Neuronal stem cell (in vitro differentiated cells): ENCODE measurements at regions not wholly inside any gene's neighbourhood (a gene's known extent, or its start where the extent isn't known, plus 50 kb on each side); places are given as distances from the start of the nearest gene placed in this dataset.

Experiments
- DNase-seq: peaks from one replicate; pipeline ENCODE4 v3.0.0-alpha.2; 2013; ENCODE audit warnings: low spot score
- H2AFZ ChIP-seq: one replicate; pipeline ENCODE4 v1.6.1; 2013; ENCODE audit warnings: mild to moderate bottlenecking, low read length, inconsistent platforms
- H2AK5ac ChIP-seq: 2 replicates; pipeline ENCODE4 v1.6.1; 2013; ENCODE audit warnings: low read depth, mild to moderate bottlenecking, inconsistent platforms, low read length, moderate library complexity, mixed read lengths
- H2BK120ac ChIP-seq: 2 replicates; pipeline ENCODE4 v1.6.1; 2013; ENCODE audit warnings: low read depth, mild to moderate bottlenecking, inconsistent platforms, low read length, moderate library complexity, mixed read lengths
- H2BK12ac ChIP-seq: one replicate; pipeline ENCODE4 v1.6.1; 2013; ENCODE audit warnings: low read length, inconsistent platforms
- H2BK15ac ChIP-seq: 2 replicates; pipeline ENCODE4 v1.6.1; 2013; ENCODE audit warnings: mild to moderate bottlenecking, low read length, inconsistent platforms, mixed read lengths
- H2BK5ac ChIP-seq: one replicate; pipeline ENCODE4 v1.6.1; 2013; ENCODE audit warnings: inconsistent platforms, mild to moderate bottlenecking, low read length, moderate library complexity
- H3K14ac ChIP-seq: one replicate; pipeline ENCODE4 v1.6.1; 2013; ENCODE audit warnings: low read length, inconsistent platforms
- H3K18ac ChIP-seq: 2 replicates; pipeline ENCODE4 v1.6.1; 2013; ENCODE audit warnings: low read length, inconsistent platforms
- H3K23ac ChIP-seq: 2 replicates; pipeline ENCODE4 v1.6.1; 2013; ENCODE audit warnings: low read depth, mild to moderate bottlenecking, mixed read lengths, low read length, inconsistent platforms; ENCODE audit not compliant: poor library complexity
- H3K27ac ChIP-seq: replicated peaks from 3 replicates; pipeline ENCODE4 v1.5.1; 2013; ENCODE audit warnings: low read length, inconsistent platforms
- H3K27me3 ChIP-seq, 3 experiments: 2 replicates each; pipeline ENCODE4 v1.6.1; 2013; ENCODE audit warnings: low read length in 3 of 3, mild to moderate bottlenecking in 2 of 3, inconsistent platforms in 1 of 3, low read depth in 1 of 3, mixed read lengths in 1 of 3, moderate library complexity in 1 of 3; ENCODE audit not compliant: control insufficient read depth in 3 of 3, insufficient read depth in 3 of 3
- H3K36me3 ChIP-seq, 2 donors: replicated peaks in 1 of 2; 2 replicates each; pipeline ENCODE4 v1.6.1; 2013; ENCODE audit warnings: low read length in 2 of 2; ENCODE audit not compliant: control insufficient read depth in 2 of 2, insufficient read depth in 2 of 2
- H3K4ac ChIP-seq: 2 replicates; pipeline ENCODE4 v1.6.1; 2013; ENCODE audit warnings: inconsistent platforms, mild to moderate bottlenecking, low read length, moderate library complexity
- H3K4me1 ChIP-seq, 2 donors: 1 replicate in 1 of 2; 2 replicates in 1 of 2; pipeline ENCODE4 v1.6.1; 2013; ENCODE audit warnings: low read length in 2 of 2, low read depth in 1 of 2; ENCODE audit not compliant: control insufficient read depth in 2 of 2, insufficient read depth in 1 of 2
- H3K4me2 ChIP-seq: one replicate; pipeline ENCODE4 v1.6.1; 2013; ENCODE audit warnings: mild to moderate bottlenecking, low read length, inconsistent platforms; ENCODE audit not compliant: insufficient read depth, poor library complexity, severe bottlenecking
- H3K4me3 ChIP-seq, 2 donors: 2 replicates each; pipeline ENCODE4 v1.5.1; 2013; ENCODE audit warnings: low read length in 2 of 2, mild to moderate bottlenecking in 2 of 2, inconsistent platforms in 1 of 2, moderate library complexity in 1 of 2
- H3K79me1 ChIP-seq: one replicate; pipeline ENCODE4 v1.6.1; 2013; ENCODE audit warnings: low read depth, mild to moderate bottlenecking, inconsistent platforms, low read length, moderate library complexity
- H3K9ac ChIP-seq: one replicate; pipeline ENCODE4 v1.6.1; 2013; ENCODE audit warnings: mild to moderate bottlenecking, low read depth, low read length, inconsistent platforms; ENCODE audit not compliant: poor library complexity
- H3K9me3 ChIP-seq, 2 donors: replicated peaks in 1 of 2; 2 replicates each; pipeline versions ENCODE3 to v1.6.1; 2013; ENCODE audit warnings: low read length in 2 of 2, mild to moderate bottlenecking in 2 of 2, inconsistent platforms in 1 of 2, low read depth in 1 of 2, mixed read lengths in 1 of 2, moderate library complexity in 1 of 2; ENCODE audit not compliant: control insufficient read depth in 2 of 2, insufficient read depth in 1 of 2
- H4K8ac ChIP-seq: one replicate; pipeline ENCODE4 v1.6.1; 2013; ENCODE audit warnings: low read depth, mild to moderate bottlenecking, inconsistent platforms, low read length, moderate library complexity
- H4K91ac ChIP-seq: one replicate; pipeline ENCODE4 v1.6.1; 2013; ENCODE audit warnings: low read length, low read depth, mild to moderate bottlenecking, inconsistent platforms; ENCODE audit not compliant: poor library complexity
- WGBS, 2 donors: extraction: QIAGEN DNeasy Blood & Tissue Kit; methylation state at CpG; one replicate each; pipeline ENCODE4 v1.1.7; 2013; ENCODE audit warnings: missing lambda C conversion rate in 2 of 2, mixed read lengths in 1 of 2; ENCODE audit not compliant: insufficient read length in 2 of 2, insufficient replicate concordance in 1 of 2; ENCODE audit errors: extremely low coverage in 2 of 2; 5-methylcytosine and 5-hydroxymethylcytosine counted together

GRCh38 chr3:111292117-111292516, 220.5 kb downstream of the NECTIN3 start:
- no peak overlapping the region for H4K91ac ChIP-seq
- no peaks in the 10 kb centered on the region for H3K36me3 ChIP-seq
- H2BK12ac ChIP-seq, result no peak overlapping the region
- peak overlapping the region; percentile 24 for H2AFZ ChIP-seq
- H4K8ac ChIP-seq, result no peak overlapping the region
- H2BK15ac ChIP-seq, result peak overlapping the region; percentile 13
- H3K9me3 ChIP-seq, result no peaks in the 10 kb centered on the region
- no peak for DNase-seq
- H3K23ac ChIP-seq, result no peak overlapping the region
- no peak overlapping the region for H3K4me2 ChIP-seq
- no peak overlapping the region for H3K14ac ChIP-seq
- H3K4ac ChIP-seq, result no peak overlapping the region
- H3K18ac ChIP-seq, result no peak overlapping the region
- H3K9ac ChIP-seq, result no peak overlapping the region
- H3K4me1 ChIP-seq, result no peaks in the 10 kb centered on the region
- H2BK120ac ChIP-seq, result no peak overlapping the region
- no peaks in the 10 kb centered on the region for H3K79me1 ChIP-seq
- H3K27me3 ChIP-seq, result no peaks in the 10 kb centered on the region
- no peak overlapping the region for H2AK5ac ChIP-seq
- peak overlapping the region; percentile 63 for H2BK5ac ChIP-seq
- no peak overlapping the region for H3K27ac ChIP-seq
- WGBS, 2 donors, result no CpG with 5 or more reads among the region's 2 CpGs
- H3K4me3 ChIP-seq, result no peak overlapping the region

- Histone ChIP-seq H2AFZ (no peak overlapping the region), H3K18ac (no peak overlapping the region), H3K36me3 (no peaks in the 10 kb centered on the region), H2BK120ac (no peak overlapping the region), H3K14ac (no peak overlapping the region), H2BK12ac (no peak overlapping the region), H3K4me1 (peaks cover 0 to 1% of the 10 kb centered on the region in 2 donors), H3K23ac (no peak overlapping the region), H3K27ac (no peak overlapping the region), H2BK5ac (no peak overlapping the region), H4K91ac (no peak overlapping the region), H3K4me3 (no peak overlapping the region), H3K79me1 (no peaks in the 10 kb centered on the region), H3K9ac (no peak overlapping the region), H2AK5ac (no peak overlapping the region), H3K4me2 (no peak overlapping the region), H2BK15ac (no peak overlapping the region), H3K9me3 (no peaks in the 10 kb centered on the region), H4K8ac (no peak overlapping the region), H3K27me3 (no peaks in the 10 kb centered on the region), H3K4ac (no peak overlapping the region)
- no peak for DNase-seq
- WGBS, 2 donors, result no CpG with 5 or more reads among the region's 1 CpG
Observed at GRCh38 chr3:111299192-111299615, 227.6 kb downstream of the NECTIN3 start.

- no peak overlapping the region for H3K9ac ChIP-seq
- no peak overlapping the region for H2BK15ac ChIP-seq
- no peak overlapping the region for H4K91ac ChIP-seq
- no peak overlapping the region for H2AFZ ChIP-seq
- no peak for DNase-seq
- H3K18ac ChIP-seq, result no peak overlapping the region
- no peak overlapping the region for H4K8ac ChIP-seq
- H3K4me1 ChIP-seq, result peaks cover 0 to 1% of the 10 kb centered on the region in 2 donors
- H2BK5ac ChIP-seq, result no peak overlapping the region
- no peak overlapping the region for H2AK5ac ChIP-seq
- no peak overlapping the region for H3K4ac ChIP-seq
- no peaks in the 10 kb centered on the region for H3K27me3 ChIP-seq
- H3K36me3 ChIP-seq, result no peaks in the 10 kb centered on the region
- H3K4me3 ChIP-seq, result no peak overlapping the region
- H3K79me1 ChIP-seq, result no peaks in the 10 kb centered on the region
- H3K9me3 ChIP-seq, result no peaks in the 10 kb centered on the region
- no peak overlapping the region for H3K23ac ChIP-seq
- no peak overlapping the region for H2BK120ac ChIP-seq
- no peak overlapping the region for H3K4me2 ChIP-seq
- no peak overlapping the region for H3K14ac ChIP-seq
- no peak overlapping the region for H2BK12ac ChIP-seq
- no peak overlapping the region for H3K27ac ChIP-seq
Observed at GRCh38 chr3:111301238-111301798, 229.7 kb downstream of the NECTIN3 start.

GRCh38 chr3:111302063-111302462, 230.4 kb downstream of the NECTIN3 start:
- no peak overlapping the region for H3K14ac ChIP-seq
- no peak overlapping the region for H3K18ac ChIP-seq
- H3K23ac ChIP-seq, result no peak overlapping the region
- no peak overlapping the region for H2AK5ac ChIP-seq
- H3K4me1 ChIP-seq, result peaks cover 0 to 1% of the 10 kb centered on the region in 2 donors
- H3K4me2 ChIP-seq, result no peak overlapping the region
- H3K4me3 ChIP-seq, result no peak overlapping the region
- no peaks in the 10 kb centered on the region for H3K9me3 ChIP-seq
- no peak overlapping the region for H4K91ac ChIP-seq
- H2BK5ac ChIP-seq, result no peak overlapping the region
- WGBS, 2 donors, result no CpG with 5 or more reads among the region's 1 CpG
- H2BK15ac ChIP-seq, result no peak overlapping the region
- no peak overlapping the region for H2BK120ac ChIP-seq
- no peak overlapping the region for H3K9ac ChIP-seq
- no peaks in the 10 kb centered on the region for H3K27me3 ChIP-seq
- H3K4ac ChIP-seq, result no peak overlapping the region
- H3K27ac ChIP-seq, result no peak overlapping the region
- H4K8ac ChIP-seq, result no peak overlapping the region
- H2AFZ ChIP-seq, result no peak overlapping the region
- no peaks in the 10 kb centered on the region for H3K79me1 ChIP-seq
- DNase-seq, result no peak
- no peaks in the 10 kb centered on the region for H3K36me3 ChIP-seq
- H2BK12ac ChIP-seq, result no peak overlapping the region
